ENCODE measurements at regions not wholly inside any gene's neighbourhood (a gene's known extent, or its start where the extent isn't known, plus 50 kb on each side); places are given as distances from the start of the nearest gene placed in this dataset.

- H3K4me1 Mint-ChIP-seq: no peaks in the 10 kb centered on the region
- Histone ChIP-seq H3K4me3 (ENCODE audit: low read length in 2 of 2) (no peak overlapping the region), H3K4me1 (ENCODE audit: insufficient read depth, low read length) (no peaks in the 10 kb centered on the region), H3K27ac (ENCODE audit: low read depth, low read length) (no peak overlapping the region), H3K36me3 (ENCODE audit: insufficient read depth, low read length) (no peaks in the 10 kb centered on the region), H3K9me3 (ENCODE audit: control insufficient read depth in 1 of 2, low read length in 2 of 2) (no peaks in the 10 kb centered on the region), H3K27me3 (ENCODE audit: insufficient read depth, low read length) (no peaks in the 10 kb centered on the region)
- no peaks in the 10 kb centered on the region for H3K36me3 Mint-ChIP-seq
- H3K9me3 Mint-ChIP-seq: peaks cover 0 to under 1% (median 0%) of the 10 kb centered on the region in 8 donors
- H3K4me3 Mint-ChIP-seq: no peak overlapping the region
- no peak overlapping the region for H3K27ac Mint-ChIP-seq
- no peak for DNase-seq
- ChIA-PET POLR2A (ENCODE audit: partially characterized antibody) (no interaction called here), CTCF (ENCODE audit: partially characterized antibody) (no interaction called here)
- H3K27me3 Mint-ChIP-seq: peaks cover 0 to 3% of the 10 kb centered on the region in 2 donors
- intact Hi-C loops (cut with micrococcal nuclease): no loop called here
Observed at GRCh38 chr18:41862921-41863320, 92.1 kb upstream of the PIK3C3 start.

- CTCF ChIA-PET (ENCODE audit: partially characterized antibody): no interaction called here
- Histone ChIP-seq H3K27me3 (ENCODE audit: insufficient read depth, low read length) (no peaks in the 10 kb centered on the region), H3K4me1 (ENCODE audit: insufficient read depth, low read length) (no peaks in the 10 kb centered on the region), H3K27ac (ENCODE audit: low read depth, low read length) (no peak overlapping the region), H3K4me3 (ENCODE audit: low read length in 2 of 2) (no peak overlapping the region), H3K36me3 (ENCODE audit: insufficient read depth, low read length) (no peaks in the 10 kb centered on the region), H3K9me3 (ENCODE audit: control insufficient read depth in 1 of 2, low read length in 2 of 2) (no peaks in the 10 kb centered on the region)
- Mint-ChIP-seq H3K4me1 (no peaks in the 10 kb centered on the region), H3K4me3 (no peak overlapping the region), H3K27ac (no peak overlapping the region), H3K36me3 (no peaks in the 10 kb centered on the region), H3K9me3 (no peaks in the 10 kb centered on the region), H3K27me3 (peaks cover 0 to 3% of the 10 kb centered on the region in 2 donors)
- DNase-seq: no peak
- intact Hi-C loops (cut with micrococcal nuclease): no loop called here
- POLR2A ChIA-PET (ENCODE audit: partially characterized antibody): no interaction called here
Observed at GRCh38 chr18:41860987-41861386, 94.0 kb upstream of the PIK3C3 start.

- CTCF ChIA-PET (ENCODE audit: partially characterized antibody): no interaction called here
- POLR2A ChIA-PET (ENCODE audit: partially characterized antibody): no interaction called here
- intact Hi-C loops (cut with micrococcal nuclease): no loop called here
Observed at GRCh38 chr18:41858761-41859555, 96.1 kb upstream of the PIK3C3 start.

GRCh38 chr18:41853280-41853679, 101.8 kb upstream of the PIK3C3 start:
- Mint-ChIP-seq H3K9me3 (no peaks in the 10 kb centered on the region), H3K27ac (no peak overlapping the region), H3K27me3 (peaks cover 2 to 3% of the 10 kb centered on the region in 2 donors), H3K36me3 (no peaks in the 10 kb centered on the region), H3K4me1 (no peaks in the 10 kb centered on the region), H3K4me3 (no peak overlapping the region)
- no peak overlapping the region for H3K27ac ChIP-seq (ENCODE audit: low read depth, low read length)
- H3K27me3 ChIP-seq (ENCODE audit: insufficient read depth, low read length): no peaks in the 10 kb centered on the region
- POLR2A ChIA-PET (ENCODE audit: partially characterized antibody): no interaction called here
- no peaks in the 10 kb centered on the region for H3K9me3 ChIP-seq (ENCODE audit: control insufficient read depth in 1 of 2, low read length in 2 of 2)
- H3K4me1 ChIP-seq (ENCODE audit: insufficient read depth, low read length): no peaks in the 10 kb centered on the region
- intact Hi-C loops (cut with micrococcal nuclease): no loop called here
- H3K4me3 ChIP-seq (ENCODE audit: low read length in 2 of 2): no peak overlapping the region
- DNase-seq: no peak
- CTCF ChIA-PET (ENCODE audit: partially characterized antibody): no interaction called here
- no peaks in the 10 kb centered on the region for H3K36me3 ChIP-seq (ENCODE audit: insufficient read depth, low read length)

More at GRCh38 chr18:41858761-41859555, 96.1 kb upstream of the PIK3C3 start:
- Mint-ChIP-seq H3K4me1 (no peaks in the 10 kb centered on the region), H3K4me3 (no peak overlapping the region), H3K36me3 (no peaks in the 10 kb centered on the region), H3K27ac (no peak overlapping the region), H3K27me3 (peaks cover 0 to 3% of the 10 kb centered on the region in 2 donors), H3K9me3 (no peaks in the 10 kb centered on the region)
- DNase-seq: no peak
- Histone ChIP-seq H3K27ac (ENCODE audit: low read depth, low read length) (no peak overlapping the region), H3K36me3 (ENCODE audit: insufficient read depth, low read length) (no peaks in the 10 kb centered on the region), H3K4me3 (ENCODE audit: low read length in 2 of 2) (no peak overlapping the region), H3K27me3 (ENCODE audit: insufficient read depth, low read length) (no peaks in the 10 kb centered on the region), H3K9me3 (ENCODE audit: control insufficient read depth in 1 of 2, low read length in 2 of 2) (no peaks in the 10 kb centered on the region), H3K4me1 (ENCODE audit: insufficient read depth, low read length) (no peaks in the 10 kb centered on the region)

- Histone ChIP-seq H3K36me3 (ENCODE audit: insufficient read depth, low read length) (no peaks in the 10 kb centered on the region), H3K4me3 (ENCODE audit: low read length in 2 of 2) (no peak overlapping the region), H3K9me3 (ENCODE audit: control insufficient read depth in 1 of 2, low read length in 2 of 2) (no peaks in the 10 kb centered on the region), H3K27me3 (ENCODE audit: insufficient read depth, low read length) (no peaks in the 10 kb centered on the region), H3K27ac (ENCODE audit: low read depth, low read length) (no peak overlapping the region), H3K4me1 (ENCODE audit: insufficient read depth, low read length) (no peaks in the 10 kb centered on the region)
- ChIA-PET CTCF (ENCODE audit: partially characterized antibody) (no interaction called here), POLR2A (ENCODE audit: partially characterized antibody) (no interaction called here)
- no peak for DNase-seq
- H3K9me3 Mint-ChIP-seq: peaks cover 0 to 3% (median 0%) of the 10 kb centered on the region in 8 donors
- H3K4me3 Mint-ChIP-seq: no peak overlapping the region
- no peaks in the 10 kb centered on the region for H3K4me1 Mint-ChIP-seq
- no peak overlapping the region for H3K27ac Mint-ChIP-seq
- intact Hi-C loops (cut with micrococcal nuclease): no loop called here
- H3K27me3 Mint-ChIP-seq: peaks cover 4 to 7% of the 10 kb centered on the region in 2 donors
- H3K36me3 Mint-ChIP-seq: no peaks in the 10 kb centered on the region
Observed at GRCh38 chr18:41850781-41851180, 104.3 kb upstream of the PIK3C3 start.

GRCh38 chr18:41849632-41850031, 105.4 kb upstream of the PIK3C3 start:
- H3K4me1 Mint-ChIP-seq: no peaks in the 10 kb centered on the region
- no peak overlapping the region for H3K4me3 Mint-ChIP-seq
- H3K27me3 Mint-ChIP-seq: peaks cover 4 to 7% of the 10 kb centered on the region in 2 donors
- ChIA-PET POLR2A (ENCODE audit: partially characterized antibody) (no interaction called here), CTCF (ENCODE audit: partially characterized antibody) (no interaction called here)
- Histone ChIP-seq H3K4me1 (ENCODE audit: insufficient read depth, low read length) (no peaks in the 10 kb centered on the region), H3K27me3 (ENCODE audit: insufficient read depth, low read length) (no peaks in the 10 kb centered on the region), H3K9me3 (ENCODE audit: control insufficient read depth in 1 of 2, low read length in 2 of 2) (no peaks in the 10 kb centered on the region), H3K4me3 (ENCODE audit: low read length in 2 of 2) (no peak overlapping the region), H3K27ac (ENCODE audit: low read depth, low read length) (no peak overlapping the region), H3K36me3 (ENCODE audit: insufficient read depth, low read length) (no peaks in the 10 kb centered on the region)
- H3K36me3 Mint-ChIP-seq: no peaks in the 10 kb centered on the region
- no peak overlapping the region for H3K27ac Mint-ChIP-seq
- no peak for DNase-seq
- intact Hi-C loops (cut with micrococcal nuclease): no loop called here
- H3K9me3 Mint-ChIP-seq: peaks cover 0 to 3% (median 0%) of the 10 kb centered on the region in 8 donors

GRCh38 chr18:41845563-41845962, 109.5 kb upstream of the PIK3C3 start:
- DNase-seq: no peak
- H3K9me3 Mint-ChIP-seq: peaks cover 0 to 3% (median 0%) of the 10 kb centered on the region in 8 donors
- no peak overlapping the region for H3K27ac Mint-ChIP-seq
- no peaks in the 10 kb centered on the region for H3K4me1 Mint-ChIP-seq
- Histone ChIP-seq H3K4me3 (ENCODE audit: low read length in 2 of 2) (no peak overlapping the region), H3K9me3 (ENCODE audit: control insufficient read depth in 1 of 2, low read length in 2 of 2) (no peaks in the 10 kb centered on the region), H3K4me1 (ENCODE audit: insufficient read depth, low read length) (no peaks in the 10 kb centered on the region), H3K27me3 (ENCODE audit: insufficient read depth, low read length) (no peaks in the 10 kb centered on the region), H3K36me3 (ENCODE audit: insufficient read depth, low read length) (no peaks in the 10 kb centered on the region), H3K27ac (ENCODE audit: low read depth, low read length) (no peak overlapping the region)
- CTCF ChIA-PET (ENCODE audit: partially characterized antibody): no interaction called here
- POLR2A ChIA-PET (ENCODE audit: partially characterized antibody): no interaction called here
- peaks cover 4 to 7% of the 10 kb centered on the region in 2 donors for H3K27me3 Mint-ChIP-seq
- no peaks in the 10 kb centered on the region for H3K36me3 Mint-ChIP-seq
- H3K4me3 Mint-ChIP-seq: no peak overlapping the region
- intact Hi-C loops (cut with micrococcal nuclease): no loop called here

All from CD4-positive, alpha-beta memory T cell (primary cell).